ENCODE measurements at regions not wholly inside any gene's neighbourhood (a gene's known extent, or its start where the extent isn't known, plus 50 kb on each side); places are given as distances from the start of the nearest gene placed in this dataset.

GRCh38 chr2:242031481-242032019 is 162.0 kb downstream of the RTP5 start:
- H3K9me3 ChIP-seq (ENCODE audit: low read depth): no peaks in the 10 kb centered on the region
- no peak for DNase-seq (ENCODE audit: low spot score)
- H3K27me3 ChIP-seq: no peaks in the 10 kb centered on the region
- no peak overlapping the region for H2AFZ ChIP-seq
- no peaks in the 10 kb centered on the region for H3K36me3 ChIP-seq (replicated peaks; ENCODE audit: insufficient read depth, low read depth)
- no peak overlapping the region for H3K4me3 ChIP-seq
- no peak overlapping the region for H3K27ac ChIP-seq
- H3K4me2 ChIP-seq: no peak overlapping the region
- 81% methylated on average over 20 of the region's 20 CpGs for WGBS (ENCODE audit: low lambda C conversion rate, missing lambda C conversion rate)
- no peaks in the 10 kb centered on the region for H3K9me2 ChIP-seq (replicated peaks; ENCODE audit: insufficient read depth)
- TF ChIP-seq EZH2 (IDR thresholded peaks at IDR 0.05; ENCODE audit: borderline replicate concordance) (no peak), EZH2phosphoT487 (IDR thresholded peaks at IDR 0.05; ENCODE audit: low read depth, severe bottlenecking, unreplicated experiment) (no peak)
- TF ChIP-seq, protein P1, sequence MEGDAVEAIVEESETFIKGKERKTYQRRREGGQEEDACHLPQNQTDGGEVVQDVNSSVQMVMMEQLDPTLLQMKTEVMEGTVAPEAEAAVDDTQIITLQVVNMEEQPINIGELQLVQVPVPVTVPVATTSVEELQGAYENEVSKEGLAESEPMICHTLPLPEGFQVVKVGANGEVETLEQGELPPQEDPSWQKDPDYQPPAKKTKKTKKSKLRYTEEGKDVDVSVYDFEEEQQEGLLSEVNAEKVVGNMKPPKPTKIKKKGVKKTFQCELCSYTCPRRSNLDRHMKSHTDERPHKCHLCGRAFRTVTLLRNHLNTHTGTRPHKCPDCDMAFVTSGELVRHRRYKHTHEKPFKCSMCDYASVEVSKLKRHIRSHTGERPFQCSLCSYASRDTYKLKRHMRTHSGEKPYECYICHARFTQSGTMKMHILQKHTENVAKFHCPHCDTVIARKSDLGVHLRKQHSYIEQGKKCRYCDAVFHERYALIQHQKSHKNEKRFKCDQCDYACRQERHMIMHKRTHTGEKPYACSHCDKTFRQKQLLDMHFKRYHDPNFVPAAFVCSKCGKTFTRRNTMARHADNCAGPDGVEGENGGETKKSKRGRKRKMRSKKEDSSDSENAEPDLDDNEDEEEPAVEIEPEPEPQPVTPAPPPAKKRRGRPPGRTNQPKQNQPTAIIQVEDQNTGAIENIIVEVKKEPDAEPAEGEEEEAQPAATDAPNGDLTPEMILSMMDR (IDR thresholded peaks at IDR 0.05; ENCODE audit: poor library complexity): no peak
- no peaks in the 10 kb centered on the region for H4K20me1 ChIP-seq (ENCODE audit: insufficient read depth, poor library complexity, severe bottlenecking)
- H3K4me1 ChIP-seq (ENCODE audit: insufficient read depth): no peaks in the 10 kb centered on the region
- no peaks in the 10 kb centered on the region for H3K79me2 ChIP-seq

- no peaks in the 10 kb centered on the region for H3K9me3 ChIP-seq (ENCODE audit: low read depth)
- TF ChIP-seq EZH2 (IDR thresholded peaks at IDR 0.05; ENCODE audit: borderline replicate concordance) (no peak), EZH2phosphoT487 (IDR thresholded peaks at IDR 0.05; ENCODE audit: low read depth, severe bottlenecking, unreplicated experiment) (no peak)
- TF ChIP-seq, protein P1 (IDR thresholded peaks at IDR 0.05; ENCODE audit: poor library complexity): no peak
- H3K4me1 ChIP-seq (ENCODE audit: insufficient read depth): no peaks in the 10 kb centered on the region
- no peak overlapping the region for H3K4me2 ChIP-seq
- DNase-seq (ENCODE audit: low spot score): no peak
- no peaks in the 10 kb centered on the region for H3K9me2 ChIP-seq (replicated peaks; ENCODE audit: insufficient read depth)
- H3K36me3 ChIP-seq (replicated peaks; ENCODE audit: insufficient read depth, low read depth): no peaks in the 10 kb centered on the region
- no peaks in the 10 kb centered on the region for H4K20me1 ChIP-seq (ENCODE audit: insufficient read depth, poor library complexity, severe bottlenecking)
- no peak overlapping the region for H3K4me3 ChIP-seq
- 84% methylated on average over 20 of the region's 20 CpGs for WGBS (ENCODE audit: low lambda C conversion rate, missing lambda C conversion rate)
- H2AFZ ChIP-seq: no peak overlapping the region
- H3K27me3 ChIP-seq: no peaks in the 10 kb centered on the region
- no peaks in the 10 kb centered on the region for H3K79me2 ChIP-seq
- no peak overlapping the region for H3K27ac ChIP-seq
Observed at GRCh38 chr2:242032780-242033656, 163.5 kb downstream of the RTP5 start.

- TF ChIP-seq EZH2phosphoT487 (IDR thresholded peaks at IDR 0.05; ENCODE audit: low read depth, severe bottlenecking, unreplicated experiment) (no peak), EZH2 (IDR thresholded peaks at IDR 0.05; ENCODE audit: borderline replicate concordance) (no peak)
- TF ChIP-seq, protein P1 (IDR thresholded peaks at IDR 0.05; ENCODE audit: poor library complexity): no peak
Observed at GRCh38 chr2:242034138-242034537, 164.6 kb downstream of the RTP5 start.

More at GRCh38 chr2:242034138-242034537, 164.6 kb downstream of the RTP5 start:
- Histone ChIP-seq H3K27ac (no peak overlapping the region), H3K36me3 (replicated peaks; ENCODE audit: insufficient read depth, low read depth) (no peaks in the 10 kb centered on the region), H3K4me1 (ENCODE audit: insufficient read depth) (no peaks in the 10 kb centered on the region), H3K4me3 (no peak overlapping the region), H4K20me1 (ENCODE audit: insufficient read depth, poor library complexity, severe bottlenecking) (no peaks in the 10 kb centered on the region), H3K27me3 (no peaks in the 10 kb centered on the region), H3K9me2 (replicated peaks; ENCODE audit: insufficient read depth) (no peaks in the 10 kb centered on the region), H3K4me2 (no peak overlapping the region), H2AFZ (no peak overlapping the region), H3K79me2 (no peaks in the 10 kb centered on the region), H3K9me3 (ENCODE audit: low read depth) (no peaks in the 10 kb centered on the region)
- no peak for DNase-seq (ENCODE audit: low spot score)
- WGBS (ENCODE audit: low lambda C conversion rate, missing lambda C conversion rate): 75% methylated on average over 6 of the region's 6 CpGs
